ENCODE measurements at regions not wholly inside any gene's neighbourhood (a gene's known extent, or its start where the extent isn't known, plus 50 kb on each side); places are given as distances from the start of the nearest gene placed in this dataset.

- CTCF ChIA-PET (ENCODE audit: partially characterized antibody): no interaction called here
- no peak for DNase-seq (ENCODE audit: low read depth in 1 of 2, low spot score in 2 of 2)
These were observed 322.3 kb upstream of the EDIL3 start for GRCh38 chr5:84706678-84707641.

More at GRCh38 chr5:84706678-84707641, 322.3 kb upstream of the EDIL3 start:
- H3K36me3 ChIP-seq (ENCODE audit: control insufficient read depth in 2 of 4, insufficient read depth in 4 of 4, low read length in 3 of 4): no peaks in the 10 kb centered on the region; a peak in 1 of 8 replicates
- no peak overlapping the region for H2AK5ac ChIP-seq (ENCODE audit: low read depth, low read length)
- no peak overlapping the region for H2BK20ac ChIP-seq (ENCODE audit: low read length)
- no peak overlapping the region for H4K8ac ChIP-seq (ENCODE audit: extremely low read depth, insufficient read depth, low read length)
- H3K79me2 ChIP-seq (ENCODE audit: control insufficient read depth in 1 of 2, insufficient read depth in 2 of 2, low read length in 2 of 2): no peaks in the 10 kb centered on the region
- TF ChIP-seq TCF12 (IDR thresholded peaks at IDR 0.05; ENCODE audit: low read depth, low read length) (no peak), PHF8 (conservative IDR thresholded peaks at IDR 0.05; ENCODE audit: low read depth, low read length) (no peak), NRF1 (IDR thresholded peaks at IDR 0.05; ENCODE audit: low read depth, low read length) (no peak), JUND (IDR thresholded peaks at IDR 0.05; ENCODE audit: low read length) (no peak), KDM4A (IDR thresholded peaks at IDR 0.05; ENCODE audit: low read depth, low read length, severe bottlenecking) (no peak), BACH1 (IDR thresholded peaks at IDR 0.05; ENCODE audit: low read length) (no peak)
- no peaks in the 10 kb centered on the region for H4K20me1 ChIP-seq (replicated peaks in 1 of 2; ENCODE audit: control insufficient read depth in 1 of 2, insufficient read depth in 2 of 2, low read length in 2 of 2)
- H2BK12ac ChIP-seq (ENCODE audit: low read depth, low read length): no peak overlapping the region; the same call in 1 of the 2 replicates
- no peak overlapping the region for H3K23ac ChIP-seq (ENCODE audit: insufficient read length)
- peak overlapping the region; percentile 91 for H4K91ac ChIP-seq (replicated peaks; ENCODE audit: insufficient read length, low read length)
- H3K23me2 ChIP-seq (ENCODE audit: low read depth, low read length): no peaks in the 10 kb centered on the region
- no peak overlapping the region for H3K4me2 ChIP-seq (ENCODE audit: insufficient read depth in 1 of 2, low read depth in 2 of 2, low read length in 2 of 2)
- no peak for FAIRE-seq
- H2BK120ac ChIP-seq (replicated peaks; ENCODE audit: low read depth, low read length): no peak overlapping the region
- H2BK5ac ChIP-seq (ENCODE audit: low read depth, low read length): no peak overlapping the region
- no peak overlapping the region for H3K14ac ChIP-seq (ENCODE audit: insufficient read length)
- H3K9me3 ChIP-seq (ENCODE audit: insufficient read depth in 2 of 2, low read depth in 1 of 2, low read length in 1 of 2): no peaks in the 10 kb centered on the region
- POLR2A ChIA-PET (ENCODE audit: partially characterized antibody): no interaction called here
- no peak overlapping the region for H3K18ac ChIP-seq (ENCODE audit: extremely low read depth, low read length)
- no peaks in the 10 kb centered on the region for H3K27me3 ChIP-seq (replicated peaks in 1 of 4; ENCODE audit: control insufficient read depth in 3 of 4, extremely low read depth in 1 of 4, insufficient read depth in 3 of 4, low read length in 3 of 4)
- no peak overlapping the region for H3K4me3 ChIP-seq (ENCODE audit: extremely low read depth in 1 of 4, insufficient read depth in 2 of 4, low read depth in 3 of 4, low read length in 4 of 4)
- no peak overlapping the region for H4K5ac ChIP-seq (ENCODE audit: insufficient read length, low read depth, low read length)
- no peak overlapping the region for H2BK15ac ChIP-seq (ENCODE audit: low read length)
- 75% methylated on average over 5 of the region's 5 CpGs; no CpG with 5 or more reads in 1 of the 2 experiments for WGBS, 2 experiments (ENCODE audit: extremely low coverage in 1 of 2, insufficient coverage in 1 of 2, insufficient read length in 1 of 2, insufficient replicate concordance in 2 of 2, low coverage in 1 of 2, low lambda C conversion rate in 2 of 2, missing lambda C conversion rate in 1 of 2)
- H3K4ac ChIP-seq (replicated peaks; ENCODE audit: insufficient read length, low read depth, low read length): no peak overlapping the region
- no peak overlapping the region for H3K9ac ChIP-seq (replicated peaks in 1 of 4; ENCODE audit: extremely low read depth in 1 of 4, low read depth in 3 of 4, low read length in 3 of 4)
- no peak overlapping the region for H2AFZ ChIP-seq (ENCODE audit: low read length)
- H3K27ac ChIP-seq (ENCODE audit: low read depth, low read length): no peak overlapping the region
- no peaks in the 10 kb centered on the region for H3K79me1 ChIP-seq (ENCODE audit: low read depth, low read length)
- H3K4me1 ChIP-seq (replicated peaks in 1 of 4; ENCODE audit: control insufficient read depth in 3 of 4, insufficient read depth in 4 of 4, low read length in 3 of 4): peaks cover 0 to 3% (median 0%) of the 10 kb centered on the region in 4 experiments; a peak in 1 of 7 replicates
- H3K56ac ChIP-seq (replicated peaks; ENCODE audit: insufficient read length, low read depth, low read length): no peak overlapping the region

Data from H1 (cell line).